ENCODE measurements at regions not wholly inside any gene's neighbourhood (a gene's known extent, or its start where the extent isn't known, plus 50 kb on each side); places are given as distances from the start of the nearest gene placed in this dataset.

DNA sequence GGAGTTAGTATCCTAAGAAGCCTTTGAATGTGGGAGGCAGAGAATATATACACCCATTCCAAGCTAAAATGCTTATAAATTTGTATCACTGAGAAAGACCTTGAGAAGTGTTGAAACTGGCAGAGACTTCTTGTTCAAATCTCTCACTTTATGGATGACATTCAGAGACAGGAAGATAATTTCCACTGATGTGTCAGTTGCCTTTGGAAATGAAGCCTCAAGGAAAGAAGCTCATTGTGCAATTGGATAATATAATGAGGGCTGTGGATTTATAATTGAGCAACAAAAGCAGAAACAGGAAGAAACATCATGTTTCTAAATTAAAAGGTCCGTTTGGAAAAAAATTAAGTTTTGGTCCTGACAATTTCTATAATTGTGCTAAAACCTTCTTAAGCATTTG lies 789.9 kb upstream of the IGFBP3 start:
- no peak overlapping the region for H3K9ac ChIP-seq (ENCODE audit: low read depth, low read length, poor library complexity, severe bottlenecking)
- H3K27me3 ChIP-seq (ENCODE audit: insufficient read depth, low read length, poor library complexity, severe bottlenecking), result no peaks in the 10 kb centered on the region
- TF ChIP-seq CTCF (conservative IDR thresholded peaks at IDR 0.05; ENCODE audit: low read length) (no peak), EZH2phosphoT487 (IDR thresholded peaks at IDR 0.05; ENCODE audit: borderline replicate concordance) (no peak)
- H3K79me2 ChIP-seq (ENCODE audit: insufficient read depth, low read length), result no peaks in the 10 kb centered on the region
- H3K4me3 ChIP-seq (ENCODE audit: low read length, poor library complexity, severe bottlenecking), result no peak overlapping the region
- no peaks in the 10 kb centered on the region for H3K9me2 ChIP-seq (replicated peaks; ENCODE audit: low read depth, low read length)
- H3K4me2 ChIP-seq (ENCODE audit: low read depth, low read length, poor library complexity, severe bottlenecking), result no peak overlapping the region
- H4K20me1 ChIP-seq (ENCODE audit: insufficient read depth, low read length, poor library complexity, severe bottlenecking), result no peaks in the 10 kb centered on the region
- H2AFZ ChIP-seq (ENCODE audit: low read length), result no peak overlapping the region
- no peaks in the 10 kb centered on the region for H3K4me1 ChIP-seq (ENCODE audit: insufficient read depth, low read length, poor library complexity, severe bottlenecking)
- no peaks in the 10 kb centered on the region for H3K36me3 ChIP-seq (ENCODE audit: insufficient read depth, low read length)
- no peaks in the 10 kb centered on the region for H3K9me3 ChIP-seq (ENCODE audit: insufficient read depth, low read depth, low read length)
- H3F3A ChIP-seq (ENCODE audit: low read depth), result no peaks in the 10 kb centered on the region

- no peak overlapping the region for H2AFZ ChIP-seq (ENCODE audit: low read length)
- H3K4me1 ChIP-seq (ENCODE audit: insufficient read depth, low read length, poor library complexity, severe bottlenecking), result no peaks in the 10 kb centered on the region
- H3K36me3 ChIP-seq (ENCODE audit: insufficient read depth, low read length), result no peaks in the 10 kb centered on the region
- no peaks in the 10 kb centered on the region for H3K27me3 ChIP-seq (ENCODE audit: insufficient read depth, low read length, poor library complexity, severe bottlenecking)
- H3F3A ChIP-seq (ENCODE audit: low read depth), result no peaks in the 10 kb centered on the region
- H3K9ac ChIP-seq (ENCODE audit: low read depth, low read length, poor library complexity, severe bottlenecking), result no peak overlapping the region
- no peaks in the 10 kb centered on the region for H3K9me2 ChIP-seq (replicated peaks; ENCODE audit: low read depth, low read length)
- no peak overlapping the region for H3K4me3 ChIP-seq (ENCODE audit: low read length, poor library complexity, severe bottlenecking)
- H3K79me2 ChIP-seq (ENCODE audit: insufficient read depth, low read length), result no peaks in the 10 kb centered on the region
- no peak overlapping the region for H3K4me2 ChIP-seq (ENCODE audit: low read depth, low read length, poor library complexity, severe bottlenecking)
- no peaks in the 10 kb centered on the region for H4K20me1 ChIP-seq (ENCODE audit: insufficient read depth, low read length, poor library complexity, severe bottlenecking)
- TF ChIP-seq EZH2phosphoT487 (IDR thresholded peaks at IDR 0.05; ENCODE audit: borderline replicate concordance) (no peak), CTCF (conservative IDR thresholded peaks at IDR 0.05; ENCODE audit: low read length) (no peak)
- H3K9me3 ChIP-seq (ENCODE audit: insufficient read depth, low read depth, low read length), result no peaks in the 10 kb centered on the region
Measured at GRCh38 chr7:46707973-46708372, 786.9 kb upstream of the IGFBP3 start.

GRCh38 chr7:46705386-46706255 lies 784.5 kb upstream of the IGFBP3 start:
- Histone ChIP-seq H2AFZ (ENCODE audit: low read length) (no peak overlapping the region), H3K4me1 (ENCODE audit: insufficient read depth, low read length, poor library complexity, severe bottlenecking) (no peaks in the 10 kb centered on the region), H3K9me2 (replicated peaks; ENCODE audit: low read depth, low read length) (no peaks in the 10 kb centered on the region), H3F3A (ENCODE audit: low read depth) (no peaks in the 10 kb centered on the region), H3K36me3 (ENCODE audit: insufficient read depth, low read length) (no peaks in the 10 kb centered on the region), H3K4me3 (ENCODE audit: low read length, poor library complexity, severe bottlenecking) (no peak overlapping the region), H4K20me1 (ENCODE audit: insufficient read depth, low read length, poor library complexity, severe bottlenecking) (no peaks in the 10 kb centered on the region), H3K9ac (ENCODE audit: low read depth, low read length, poor library complexity, severe bottlenecking) (no peak overlapping the region), H3K4me2 (ENCODE audit: low read depth, low read length, poor library complexity, severe bottlenecking) (no peak overlapping the region), H3K9me3 (ENCODE audit: insufficient read depth, low read depth, low read length) (no peaks in the 10 kb centered on the region), H3K79me2 (ENCODE audit: insufficient read depth, low read length) (no peaks in the 10 kb centered on the region), H3K27me3 (ENCODE audit: insufficient read depth, low read length, poor library complexity, severe bottlenecking) (no peaks in the 10 kb centered on the region)
- no peak for TF ChIP-seq CTCF (conservative IDR thresholded peaks at IDR 0.05; ENCODE audit: low read length)
- no peak for TF ChIP-seq EZH2phosphoT487 (IDR thresholded peaks at IDR 0.05; ENCODE audit: borderline replicate concordance)
